PC-9 (cell line): ENCODE measurements at regions not wholly inside any gene's neighbourhood (a gene's known extent, or its start where the extent isn't known, plus 50 kb on each side); places are given as distances from the start of the nearest gene placed in this dataset.

Experiments
- BruUV-seq: library from RNA; stranded (reverse); fragments of 400-500 nt; replicated peaks from 2 replicates; lab custom pipeline; 2021; lab: Mats Ljungman, UMichigan
- CTCF ChIA-PET: fragments of 300-600 bp; sonication (Branson Sonifier 250); formaldehyde crosslinking; loops from one replicate; lab custom pipeline; 2022; ENCODE audit warnings: antibody characterized with exemption; lab: Charles Lee
- POLR2A ChIA-PET: fragments of 300-600 bp; sonication (Branson Sonifier 250); formaldehyde crosslinking; loops from one replicate; lab custom pipeline; 2022; ENCODE audit warnings: antibody characterized with exemption; ENCODE audit not compliant: unreplicated experiment; lab: Charles Lee
- DNase-seq, 2 experiments: peaks; one replicate each; pipeline versions ENCODE4 v3.0.0 to v3.0.0-alpha.2; 2015 to 2022; ENCODE audit warnings: mixed read lengths in 1 of 2
- H2AFZ ChIP-seq: fragments of 200-600 bp; sonication (generic); 2 replicates; pipeline ENCODE4 v1.8.1; 2017; ENCODE audit warnings: antibody characterized with exemption
- H3F3A ChIP-seq: fragments of 200-600 bp; sonication (generic); 2 replicates; pipeline ENCODE4 v1.8.1; 2017; ENCODE audit warnings: antibody characterized with exemption, mild to moderate bottlenecking, low read depth; ENCODE audit not compliant: insufficient read depth
- H3K27ac ChIP-seq: fragments of 200-600 bp; sonication (generic); 2 replicates; pipeline ENCODE4 v1.6.1; 2016; ENCODE audit warnings: mixed run types
- H3K27me3 ChIP-seq: fragments of 200-600 bp; sonication (generic); 2 replicates; pipeline ENCODE4 v1.6.1; 2016; ENCODE audit warnings: low read depth, mixed run types; ENCODE audit not compliant: insufficient read depth
- H3K36me3 ChIP-seq: fragments of 200-600 bp; sonication (generic); 2 replicates; pipeline ENCODE4 v1.6.1; 2016; ENCODE audit warnings: low read depth, mixed run types
- H3K4me1 ChIP-seq: fragments of 200-600 bp; sonication (generic); replicated peaks from 2 replicates; pipeline ENCODE4 v1.6.1; 2016; ENCODE audit warnings: mixed run types; ENCODE audit not compliant: insufficient read depth
- H3K4me2 ChIP-seq: fragments of 200-600 bp; sonication (generic); 2 replicates; pipeline ENCODE4 v1.6.1; 2017; ENCODE audit warnings: mixed run types
- H3K4me3 ChIP-seq: fragments of 200-600 bp; sonication (generic); 2 replicates; pipeline ENCODE4 v1.6.1; 2016; ENCODE audit warnings: mixed run types
- H3K79me2 ChIP-seq: fragments of 200-600 bp; sonication (generic); 2 replicates; pipeline ENCODE4 v1.6.1; 2017; ENCODE audit warnings: low read depth, mixed run types
- H3K9me2 ChIP-seq: fragments of 200-600 bp; sonication (generic); 2 replicates; pipeline ENCODE4 v1.8.1; 2017; ENCODE audit warnings: mild to moderate bottlenecking; ENCODE audit not compliant: insufficient read depth
- H3K9me3 ChIP-seq: fragments of 200-600 bp; sonication (generic); 2 replicates; pipeline ENCODE4 v1.8.1; 2016; ENCODE audit warnings: low read depth; ENCODE audit not compliant: insufficient read depth
- H4K20me1 ChIP-seq: fragments of 200-600 bp; sonication (generic); 2 replicates; pipeline ENCODE4 v1.8.1; 2017; ENCODE audit not compliant: insufficient read depth
- CTCF ChIP-seq: fragments of 200-600 bp; sonication (generic); conservative IDR thresholded peaks from 2 replicates; pipeline ENCODE4 v1.6.1; 2017; ENCODE audit warnings: mixed run types, antibody characterized with exemption, mild to moderate bottlenecking, moderate library complexity
- EZH2 ChIP-seq: fragments of 200-600 bp; sonication (generic); IDR thresholded peaks from 2 replicates; pipeline ENCODE4 v1.8.0; 2017; ENCODE audit warnings: antibody characterized with exemption, low read depth
- intact Hi-C: fragments of 100-400 bp; cut with micrococcal nuclease; formaldehyde crosslinking; loops from one replicate; pipeline ENCODE4 v1.10.0; 2022; ENCODE audit not compliant: unreplicated experiment

GRCh38 chr16:79537584-79537983 is 63.0 kb downstream of the MAF start:
- Histone ChIP-seq H3F3A (no peaks in the 10 kb centered on the region), H3K4me1 (no peaks in the 10 kb centered on the region), H3K36me3 (no peaks in the 10 kb centered on the region), H3K4me3 (no peak overlapping the region), H2AFZ (no peak overlapping the region), H3K4me2 (no peak overlapping the region), H3K9me3 (no peaks in the 10 kb centered on the region), H3K27me3 (peaks cover 36% of the 10 kb centered on the region), H4K20me1 (no peaks in the 10 kb centered on the region), H3K27ac (no peak overlapping the region), H3K79me2 (no peaks in the 10 kb centered on the region), H3K9me2 (no peaks in the 10 kb centered on the region; the same call in 1 of the 2 replicates)
- no TSS peak for BruUV-seq
- ChIA-PET POLR2A (no interaction called here), CTCF (no interaction called here)
- no peak for TF ChIP-seq EZH2
- no peak for TF ChIP-seq CTCF
- intact Hi-C loops = no loop called here
- no peak for DNase-seq

GRCh38 chr16:79536958-79537357 is 63.6 kb downstream of the MAF start:
- Histone ChIP-seq H4K20me1 (no peaks in the 10 kb centered on the region), H3K9me3 (no peaks in the 10 kb centered on the region), H3F3A (no peaks in the 10 kb centered on the region), H3K79me2 (no peaks in the 10 kb centered on the region), H2AFZ (no peak overlapping the region), H3K27ac (no peak overlapping the region), H3K4me3 (no peak overlapping the region), H3K36me3 (no peaks in the 10 kb centered on the region), H3K27me3 (peaks cover 43% of the 10 kb centered on the region), H3K4me2 (no peak overlapping the region), H3K4me1 (no peaks in the 10 kb centered on the region), H3K9me2 (no peaks in the 10 kb centered on the region; the same call in 1 of the 2 replicates)
- no peak for DNase-seq
- no TSS peak for BruUV-seq
- POLR2A ChIA-PET = no interaction called here
- intact Hi-C loops = no loop called here
- CTCF ChIA-PET = no interaction called here
- TF ChIP-seq EZH2 = no peak
- no peak for TF ChIP-seq CTCF

- Histone ChIP-seq H3F3A (no peaks in the 10 kb centered on the region), H3K36me3 (no peaks in the 10 kb centered on the region), H3K27me3 (peaks cover 37% of the 10 kb centered on the region), H3K4me2 (no peak overlapping the region), H3K9me3 (no peaks in the 10 kb centered on the region), H4K20me1 (no peaks in the 10 kb centered on the region), H3K4me3 (no peak overlapping the region), H3K9me2 (no peaks in the 10 kb centered on the region; the same call in 1 of the 2 replicates), H3K27ac (no peak overlapping the region), H2AFZ (no peak overlapping the region), H3K79me2 (no peaks in the 10 kb centered on the region), H3K4me1 (no peaks in the 10 kb centered on the region)
- no TSS peak for BruUV-seq
- intact Hi-C loops = no loop called here
- POLR2A ChIA-PET = no interaction called here
- TF ChIP-seq CTCF (no peak), EZH2 (no peak)
- CTCF ChIA-PET = no interaction called here
- no peak for DNase-seq
These were observed 65.4 kb downstream of the MAF start for GRCh38 chr16:79535130-79535529.
